GM21515 (cell line): ENCODE measurements at regions not wholly inside any gene's neighbourhood (a gene's known extent, or its start where the extent isn't known, plus 50 kb on each side); places are given as distances from the start of the nearest gene placed in this dataset.
A peak's percentile ranks its signal among the peaks of the same experiment; 100 is the strongest.

Experiments used
- ATAC-seq: cut with Tn5 transposase; IDR thresholded peaks from one replicate; pipeline ENCODE4 v1.9.1; 2021; ENCODE audit not compliant: unreplicated experiment

DNA sequence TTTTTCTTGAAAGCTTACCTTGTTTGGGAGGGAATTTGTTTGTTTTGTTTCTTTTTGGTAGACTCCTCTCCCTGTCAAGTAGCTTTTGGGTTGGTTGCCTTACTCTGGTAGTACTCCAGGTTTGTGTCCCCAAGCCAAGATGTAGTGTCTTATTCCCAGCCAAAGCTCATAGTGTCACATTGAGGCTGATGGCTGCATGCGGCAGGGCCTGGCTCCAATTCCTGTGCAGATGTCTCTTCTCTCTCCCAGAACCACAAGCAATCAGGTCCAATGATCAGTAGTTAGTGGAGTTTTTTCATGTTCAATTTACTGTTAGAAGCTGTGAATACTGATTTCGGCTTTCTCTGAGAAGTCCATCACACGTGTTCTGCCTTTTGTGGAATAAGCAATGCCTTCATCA lies 221.1 kb upstream of the THBS1 start:
- ATAC-seq = no peak

GRCh38 chr15:39360452-39360851 lies 220.4 kb upstream of the THBS1 start:
- ATAC-seq = no peak

DNA sequence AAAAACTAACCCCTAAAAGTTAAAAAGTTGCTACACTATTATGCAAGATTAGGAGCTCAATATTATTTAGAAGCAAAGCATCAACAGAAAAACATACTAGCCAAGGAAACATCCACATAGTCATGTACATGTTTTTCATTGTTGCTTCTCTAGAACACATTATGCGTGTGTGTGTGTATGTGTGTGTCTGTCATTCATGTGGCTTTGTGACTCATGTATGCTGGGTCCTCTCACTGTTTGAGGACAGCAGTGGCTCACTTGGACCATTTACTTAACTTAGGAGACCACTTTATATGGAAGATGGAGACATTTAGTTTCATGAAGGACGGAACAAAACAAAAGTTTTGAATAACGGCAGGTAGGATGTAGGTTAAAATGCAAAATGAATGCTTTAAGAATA lies 219.4 kb upstream of the THBS1 start:
- ATAC-seq = no peak

GRCh38 chr15:39362821-39363561 lies 217.9 kb upstream of the THBS1 start:
- ATAC-seq = no peak

DNA sequence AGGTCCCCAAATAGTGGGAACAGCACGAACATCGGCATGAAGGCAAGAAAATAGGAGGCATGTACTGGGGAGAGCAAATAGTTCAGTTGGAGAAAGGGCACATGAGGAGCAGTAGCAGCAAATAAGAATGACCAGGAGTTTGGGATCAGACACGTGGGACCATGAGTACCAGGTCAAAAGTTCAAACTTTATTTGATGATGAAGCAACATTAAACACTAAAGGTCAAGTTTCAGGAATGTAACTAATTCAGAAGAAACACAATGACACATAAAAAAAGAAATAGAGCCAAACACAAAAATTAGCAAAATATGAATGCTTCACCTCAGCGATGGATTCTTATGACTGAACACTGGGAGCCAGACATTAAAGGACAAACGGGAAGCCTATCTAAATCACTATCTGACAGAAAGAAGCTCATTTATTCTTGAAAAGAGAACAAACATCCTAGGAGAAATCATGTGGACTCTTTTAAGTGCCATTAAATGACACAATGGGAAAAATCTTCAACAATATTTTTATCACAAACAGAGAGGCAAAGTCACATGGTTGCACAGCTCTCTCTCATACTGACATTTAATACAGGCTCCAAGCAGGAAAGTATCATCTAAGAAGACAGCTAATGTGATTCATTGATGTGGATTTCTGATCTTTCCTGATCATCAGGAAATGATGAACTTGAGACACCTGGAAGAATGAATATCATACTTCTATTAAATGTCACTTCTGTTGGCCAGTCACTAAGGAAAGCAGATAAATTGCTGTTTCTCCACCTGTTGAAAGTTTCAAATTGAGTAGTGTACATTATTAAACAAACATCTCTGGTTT lies 216.9 kb upstream of the THBS1 start:
- ATAC-seq = no peak

- no peak for ATAC-seq
These were observed 216.2 kb upstream of the THBS1 start for GRCh38 chr15:39364721-39365120.

DNA sequence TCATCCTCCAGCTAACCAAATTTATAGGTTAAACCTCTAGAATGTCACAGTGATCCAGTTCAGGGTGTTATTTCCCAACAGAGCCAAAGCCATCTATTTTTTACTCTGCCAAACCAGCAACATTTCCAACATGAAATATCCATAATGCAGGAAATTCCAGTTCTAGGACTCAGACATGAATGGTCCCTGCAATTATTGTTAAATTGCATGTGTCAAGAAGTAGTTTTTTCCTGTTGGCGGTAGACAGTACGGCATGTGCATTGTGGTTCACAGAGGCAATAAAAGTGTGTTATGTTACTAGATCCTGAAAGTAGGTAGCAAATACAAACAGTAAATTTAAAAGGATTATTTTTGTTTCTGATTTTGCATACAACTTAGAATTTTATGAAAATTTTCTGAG lies 215.7 kb upstream of the THBS1 start:
- ATAC-seq = no peak

DNA sequence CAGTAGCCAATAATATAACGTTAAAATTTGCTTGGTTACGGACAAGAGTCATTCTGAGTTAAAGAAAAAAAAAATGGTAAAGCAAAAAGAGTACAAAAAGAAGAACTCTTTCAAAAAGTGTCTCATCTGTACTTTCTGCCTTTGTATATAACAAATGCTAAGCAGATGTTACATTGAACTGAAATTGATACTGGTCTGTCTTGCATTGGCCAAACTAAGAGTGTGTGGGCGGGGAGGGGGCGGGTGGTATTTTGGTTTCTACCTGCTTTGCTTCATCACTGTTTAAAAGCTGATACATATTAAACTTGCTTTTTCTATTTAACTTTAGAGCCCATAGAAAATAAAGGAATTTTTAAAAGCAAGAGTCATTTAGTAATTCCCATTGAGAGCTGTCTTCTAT lies 215.0 kb upstream of the THBS1 start:
- ATAC-seq = no peak

- ATAC-seq = no peak
These were observed 213.3 kb upstream of the THBS1 start for GRCh38 chr15:39367596-39367995.

DNA sequence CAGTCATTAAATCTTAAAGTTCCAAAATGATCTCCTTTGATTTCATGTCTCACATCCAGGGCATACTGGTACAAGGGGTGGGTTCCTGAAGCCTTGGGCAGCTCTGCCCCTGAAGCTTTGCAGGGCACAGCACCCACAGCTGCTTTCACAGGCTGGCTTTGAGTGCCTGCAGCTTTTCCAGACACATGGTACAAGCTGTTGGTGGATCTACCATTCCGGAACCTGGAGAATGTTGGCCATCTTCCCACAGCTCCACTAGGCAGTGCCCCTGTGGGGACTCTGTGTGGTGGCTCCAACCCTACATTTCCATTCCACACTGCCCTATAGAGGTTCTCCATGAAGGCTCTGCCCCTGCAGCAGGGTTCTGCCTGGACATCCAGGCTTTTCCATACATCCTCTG lies 211.1 kb upstream of the THBS1 start:
- ATAC-seq = no peak

GRCh38 chr15:39376371-39376909 lies 204.4 kb upstream of the THBS1 start:
- ATAC-seq = no peak

GRCh38 chr15:39381517-39381916 lies 199.4 kb upstream of the THBS1 start:
- ATAC-seq = peak; percentile 51

- no peak for ATAC-seq
These were observed 192.8 kb upstream of the THBS1 start for GRCh38 chr15:39388118-39388517.

- no peak for ATAC-seq
These were observed 189.6 kb upstream of the THBS1 start for GRCh38 chr15:39391230-39391629.

DNA sequence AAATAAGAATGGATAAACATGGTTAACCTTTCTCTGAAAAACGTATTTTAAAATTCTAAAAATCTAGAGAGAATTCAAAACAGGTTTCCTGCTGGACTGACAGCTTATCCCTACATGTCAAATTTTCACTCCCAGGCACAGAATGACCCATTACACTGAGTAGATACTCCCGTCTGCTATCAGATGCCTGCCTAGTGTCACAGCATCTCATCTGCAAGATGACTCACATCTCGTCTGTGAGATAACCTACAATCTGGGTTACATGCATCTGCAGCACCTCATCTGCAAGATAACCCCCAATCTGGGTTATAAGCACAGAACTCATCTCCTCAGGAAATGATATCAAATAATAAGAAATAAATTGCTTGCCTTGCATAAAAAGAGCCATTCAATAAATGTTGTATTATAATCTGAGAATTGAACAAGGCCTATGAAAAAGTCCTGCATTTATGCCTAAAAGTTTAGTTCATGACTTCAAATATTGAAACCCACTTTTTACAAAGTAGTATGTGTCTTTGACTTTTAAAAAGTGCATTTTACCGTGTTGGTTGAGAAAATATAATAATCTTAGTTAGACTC lies 188.3 kb upstream of the THBS1 start:
- ATAC-seq = no peak

GRCh38 chr15:39393575-39394335 lies 187.1 kb upstream of the THBS1 start:
- no peak for ATAC-seq

DNA sequence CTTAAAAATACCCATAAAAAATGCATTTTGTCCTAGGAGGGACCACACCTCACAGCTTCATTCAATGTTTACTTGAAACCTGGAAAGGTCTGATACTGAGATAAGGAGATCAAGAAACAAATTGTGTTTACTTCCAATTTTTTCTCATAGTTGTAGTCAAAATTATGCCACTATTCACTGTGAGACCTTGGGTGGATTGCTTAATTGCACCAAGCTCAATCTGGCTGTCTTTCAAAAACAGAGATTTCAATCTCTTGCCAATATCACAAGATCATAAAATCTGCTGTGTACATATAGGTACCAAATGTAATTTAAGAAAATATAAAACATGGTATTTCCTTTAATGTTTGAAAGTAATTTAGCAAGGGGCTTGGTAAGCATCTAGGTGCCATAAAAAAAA lies 186.4 kb upstream of the THBS1 start:
- no peak for ATAC-seq

DNA sequence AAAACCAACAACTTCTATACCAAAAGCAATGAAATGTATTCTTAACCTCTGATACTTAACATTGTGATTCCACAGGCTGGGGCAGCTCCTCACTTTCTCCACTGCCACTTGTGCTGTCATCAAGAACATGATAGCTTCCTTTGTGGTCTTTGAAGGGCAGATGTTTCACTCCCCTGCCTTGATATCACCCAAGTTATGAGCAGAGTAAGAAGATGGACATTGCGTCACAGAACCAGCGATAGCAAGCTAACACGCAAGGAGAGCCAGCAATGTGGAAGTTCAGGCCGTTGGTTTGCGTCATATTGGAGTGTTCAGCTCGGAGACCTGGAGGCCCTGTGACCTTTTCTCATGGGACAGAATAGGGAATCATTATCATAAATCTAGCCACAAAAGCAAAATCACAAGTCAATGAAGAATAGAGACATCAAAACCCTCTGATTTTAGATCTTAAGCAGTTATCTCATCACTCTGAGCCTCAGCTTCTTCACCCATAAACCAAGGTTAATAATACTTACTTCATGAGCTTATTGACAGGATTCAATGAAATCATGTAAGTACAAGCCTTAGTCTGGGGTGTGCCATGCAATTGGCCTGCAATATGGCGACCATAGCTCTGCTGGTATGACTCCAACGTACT lies 183.8 kb upstream of the THBS1 start:
- no peak for ATAC-seq

GRCh38 chr15:39397883-39398282 lies 183.0 kb upstream of the THBS1 start:
- ATAC-seq = no peak

DNA sequence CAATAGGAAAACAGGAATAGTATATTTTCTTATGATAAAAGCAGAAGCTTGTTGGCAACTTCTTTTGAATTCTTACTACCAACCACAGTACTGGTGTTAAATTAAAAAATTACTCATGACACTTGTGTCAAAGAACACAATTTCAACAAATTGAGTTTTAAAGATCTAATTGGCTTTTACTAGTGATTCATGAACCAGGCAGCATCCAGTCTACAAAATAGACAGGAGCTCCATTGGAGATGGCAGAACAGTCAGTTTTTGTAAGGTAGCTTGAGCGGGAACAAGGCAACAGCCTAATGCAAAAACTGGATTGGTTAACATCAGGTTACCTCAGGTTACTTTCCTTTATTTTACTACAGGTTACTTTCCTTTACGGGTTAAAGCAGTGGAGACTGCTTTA lies 181.3 kb upstream of the THBS1 start:
- no peak for ATAC-seq

DNA sequence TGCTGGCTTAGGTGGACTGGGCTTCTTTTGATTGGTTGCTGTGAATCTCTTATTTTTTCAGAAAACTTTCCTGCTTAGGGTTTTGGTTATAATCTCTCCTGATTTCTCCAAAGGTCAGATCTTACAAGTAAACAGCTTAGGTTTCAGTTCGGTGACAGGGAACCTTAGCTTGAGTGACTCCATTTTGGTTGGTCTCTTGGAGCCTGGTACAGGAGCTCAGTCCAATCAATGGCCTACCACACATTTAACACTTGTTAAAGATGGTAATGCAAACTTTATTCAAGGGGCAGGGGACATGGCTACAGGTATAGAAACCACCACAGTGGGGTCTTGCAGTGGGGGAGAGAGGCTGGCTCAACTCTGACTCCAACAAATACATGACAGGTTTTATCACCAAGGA lies 180.9 kb upstream of the THBS1 start:
- ATAC-seq = no peak
